Karpas-422 (cell line): ENCODE measurements at regions not wholly inside any gene's neighbourhood (a gene's known extent, or its start where the extent isn't known, plus 50 kb on each side); places are given as distances from the start of the nearest gene placed in this dataset.

ENCODE experiments used
- DNase-seq: peaks from one replicate; pipeline ENCODE4 v3.0.0-alpha.2; 2015
- H2AFZ ChIP-seq: fragments of 200-600 bp; sonication (generic); 2 replicates; pipeline ENCODE4 v1.6.1; 2014; ENCODE audit warnings: antibody characterized with exemption, low read length, mixed read lengths
- H3K27ac ChIP-seq: fragments of 200-600 bp; sonication (generic); 2 replicates; pipeline ENCODE4 v1.5.1; 2014; ENCODE audit warnings: mild to moderate bottlenecking, low read length, moderate library complexity
- H3K27me3 ChIP-seq: fragments of 200-600 bp; sonication (generic); 2 replicates; pipeline ENCODE4 v1.6.1; 2014; ENCODE audit warnings: low read length, mixed read lengths
- H3K36me3 ChIP-seq: fragments of 200-600 bp; sonication (generic); 2 replicates; pipeline ENCODE4 v1.6.1; 2014; ENCODE audit warnings: low read length, mixed read lengths; ENCODE audit not compliant: insufficient read depth
- H3K4me1 ChIP-seq: fragments of 200-600 bp; sonication (generic); 2 replicates; pipeline ENCODE4 v1.6.1; 2014; ENCODE audit warnings: mild to moderate bottlenecking, low read length, mixed read lengths
- H3K4me2 ChIP-seq: fragments of 200-600 bp; sonication (generic); 2 replicates; pipeline ENCODE4 v1.6.1; 2014; ENCODE audit warnings: low read length, low read depth, mild to moderate bottlenecking; ENCODE audit not compliant: poor library complexity, severe bottlenecking
- H3K4me3 ChIP-seq: fragments of 200-600 bp; sonication (generic); 2 replicates; pipeline ENCODE4 v1.5.1; 2014; ENCODE audit warnings: mild to moderate bottlenecking, antibody characterized with exemption, low read length, mixed read lengths
- H3K79me2 ChIP-seq: fragments of 200-600 bp; sonication (generic); 2 replicates; pipeline ENCODE4 v1.6.1; 2014; ENCODE audit warnings: mild to moderate bottlenecking, low read length, mixed read lengths
- H3K9ac ChIP-seq: fragments of 200-600 bp; sonication (generic); 2 replicates; pipeline ENCODE4 v1.6.0; 2014; ENCODE audit warnings: low read length
- H3K9me2 ChIP-seq: fragments of 200-600 bp; sonication (generic), shearing (Covaris generic); replicated peaks from 2 replicates; pipeline ENCODE4 v1.6.0; 2014; ENCODE audit warnings: mild to moderate bottlenecking, low read length, moderate library complexity; ENCODE audit not compliant: insufficient read depth
- H3K9me3 ChIP-seq: fragments of 300-700, 200-600 bp; sonication (generic); 2 replicates; pipeline ENCODE4 v1.6.1; 2014; ENCODE audit warnings: low read length, mixed read lengths
- H4K20me1 ChIP-seq: fragments of 200-600 bp; sonication (generic); 2 replicates; pipeline ENCODE4 v1.6.1; 2014; ENCODE audit warnings: mild to moderate bottlenecking, antibody characterized with exemption, low read length, low read depth; ENCODE audit not compliant: insufficient read depth

GRCh38 chr13:74770361-74770760 is 636.2 kb upstream of the KLF12 start:
- Histone ChIP-seq H3K4me3 (no peak overlapping the region), H3K9me2 (no peaks in the 10 kb centered on the region), H4K20me1 (no peaks in the 10 kb centered on the region), H3K36me3 (no peaks in the 10 kb centered on the region), H3K9me3 (no peaks in the 10 kb centered on the region), H3K27me3 (no peaks in the 10 kb centered on the region), H3K79me2 (no peaks in the 10 kb centered on the region), H2AFZ (no peak overlapping the region), H3K4me1 (no peaks in the 10 kb centered on the region), H3K27ac (no peak overlapping the region), H3K9ac (no peak overlapping the region), H3K4me2 (no peak overlapping the region)
- DNase-seq: no peak

GRCh38 chr13:74769333-74769732 is 635.1 kb upstream of the KLF12 start:
- Histone ChIP-seq H3K36me3 (no peaks in the 10 kb centered on the region), H3K79me2 (no peaks in the 10 kb centered on the region), H3K9me2 (no peaks in the 10 kb centered on the region), H3K4me3 (no peak overlapping the region), H3K4me2 (no peak overlapping the region), H3K9ac (no peak overlapping the region), H3K4me1 (no peaks in the 10 kb centered on the region), H4K20me1 (no peaks in the 10 kb centered on the region), H2AFZ (no peak overlapping the region), H3K9me3 (no peaks in the 10 kb centered on the region), H3K27me3 (no peaks in the 10 kb centered on the region), H3K27ac (no peak overlapping the region)
- DNase-seq: no peak

- H3K27ac ChIP-seq: no peak overlapping the region
- no peaks in the 10 kb centered on the region for H3K9me2 ChIP-seq
- H3K9ac ChIP-seq: no peak overlapping the region
- H3K4me2 ChIP-seq: no peak overlapping the region
- no peaks in the 10 kb centered on the region for H3K27me3 ChIP-seq
- DNase-seq: no peak
- H3K4me1 ChIP-seq: no peaks in the 10 kb centered on the region
- no peaks in the 10 kb centered on the region for H4K20me1 ChIP-seq
- H3K36me3 ChIP-seq: no peaks in the 10 kb centered on the region
- H2AFZ ChIP-seq: no peak overlapping the region
- no peaks in the 10 kb centered on the region for H3K9me3 ChIP-seq
- H3K4me3 ChIP-seq: no peak overlapping the region
- no peaks in the 10 kb centered on the region for H3K79me2 ChIP-seq
These were observed 634.4 kb upstream of the KLF12 start for GRCh38 chr13:74768521-74769085.

DNA sequence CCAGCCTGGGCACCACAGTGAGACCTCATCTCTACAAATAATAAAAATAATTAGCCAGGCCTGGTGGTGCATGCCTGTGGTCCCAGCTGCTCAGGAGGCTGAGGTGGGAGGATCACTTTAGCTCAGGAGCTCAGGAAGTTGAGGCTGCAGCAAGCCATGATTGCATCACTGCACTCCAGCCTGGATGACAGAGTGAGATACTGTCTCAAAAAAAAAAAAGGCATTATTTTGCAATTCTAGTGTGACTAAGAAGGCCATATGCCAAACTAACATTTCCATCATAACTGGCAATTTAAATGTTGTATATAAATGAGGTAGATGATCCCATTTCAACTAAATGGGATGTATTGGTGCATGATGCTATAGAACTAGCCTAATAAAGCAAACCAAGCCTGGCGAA is 632.8 kb upstream of the KLF12 start:
- Histone ChIP-seq H3K79me2 (no peaks in the 10 kb centered on the region), H3K27ac (no peak overlapping the region), H2AFZ (no peak overlapping the region), H3K4me2 (no peak overlapping the region), H3K9me2 (no peaks in the 10 kb centered on the region), H4K20me1 (no peaks in the 10 kb centered on the region), H3K36me3 (no peaks in the 10 kb centered on the region), H3K4me3 (no peak overlapping the region), H3K9me3 (no peaks in the 10 kb centered on the region), H3K27me3 (no peaks in the 10 kb centered on the region), H3K4me1 (no peaks in the 10 kb centered on the region), H3K9ac (no peak overlapping the region)
- no peak for DNase-seq

DNA sequence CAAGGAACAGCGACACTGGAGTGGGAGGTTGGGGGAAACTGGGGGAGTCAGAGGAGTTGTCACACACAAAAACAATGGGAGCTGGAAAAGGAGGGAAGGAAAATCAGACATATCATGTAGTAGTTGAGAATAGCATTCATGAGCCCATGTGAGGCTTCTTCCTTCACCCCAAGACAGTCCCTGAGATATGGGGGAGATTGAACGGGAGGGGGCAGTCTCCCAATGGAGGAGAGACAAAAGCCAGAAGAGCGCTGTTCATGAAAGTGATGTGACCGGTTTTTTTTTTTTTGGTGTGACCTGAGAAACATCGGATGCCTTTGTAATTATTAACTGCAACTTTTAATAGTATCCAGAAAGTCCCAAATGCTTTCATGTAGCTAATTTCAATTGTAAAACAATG is 631.8 kb upstream of the KLF12 start:
- no peaks in the 10 kb centered on the region for H3K79me2 ChIP-seq
- no peak overlapping the region for H3K27ac ChIP-seq
- no peak overlapping the region for H3K4me2 ChIP-seq
- H3K9ac ChIP-seq: no peak overlapping the region
- H4K20me1 ChIP-seq: no peaks in the 10 kb centered on the region
- H3K27me3 ChIP-seq: no peaks in the 10 kb centered on the region
- no peak overlapping the region for H3K4me3 ChIP-seq
- DNase-seq: peak; percentile 53
- no peaks in the 10 kb centered on the region for H3K36me3 ChIP-seq
- no peaks in the 10 kb centered on the region for H3K9me2 ChIP-seq
- H2AFZ ChIP-seq: no peak overlapping the region
- no peaks in the 10 kb centered on the region for H3K4me1 ChIP-seq
- no peaks in the 10 kb centered on the region for H3K9me3 ChIP-seq

- Histone ChIP-seq H3K27me3 (no peaks in the 10 kb centered on the region), H2AFZ (no peak overlapping the region), H3K4me1 (no peaks in the 10 kb centered on the region), H3K9me2 (no peaks in the 10 kb centered on the region), H3K9me3 (no peaks in the 10 kb centered on the region), H3K79me2 (no peaks in the 10 kb centered on the region), H4K20me1 (no peaks in the 10 kb centered on the region), H3K4me3 (no peak overlapping the region), H3K27ac (no peak overlapping the region), H3K9ac (no peak overlapping the region), H3K4me2 (no peak overlapping the region), H3K36me3 (no peaks in the 10 kb centered on the region)
- DNase-seq: no peak
These were observed 627.9 kb upstream of the KLF12 start for GRCh38 chr13:74761801-74762757.

GRCh38 chr13:74758188-74758587 is 624.0 kb upstream of the KLF12 start:
- Histone ChIP-seq H3K9ac (no peak overlapping the region), H3K9me3 (no peaks in the 10 kb centered on the region), H4K20me1 (no peaks in the 10 kb centered on the region), H3K4me1 (no peaks in the 10 kb centered on the region), H3K4me2 (no peak overlapping the region), H2AFZ (no peak overlapping the region), H3K9me2 (no peaks in the 10 kb centered on the region), H3K4me3 (no peak overlapping the region), H3K36me3 (no peaks in the 10 kb centered on the region), H3K27me3 (no peaks in the 10 kb centered on the region), H3K79me2 (no peaks in the 10 kb centered on the region), H3K27ac (no peak overlapping the region)
- DNase-seq: no peak

GRCh38 chr13:74755065-74755464 is 620.9 kb upstream of the KLF12 start:
- no peak overlapping the region for H2AFZ ChIP-seq
- no peaks in the 10 kb centered on the region for H3K36me3 ChIP-seq
- no peaks in the 10 kb centered on the region for H3K79me2 ChIP-seq
- no peak overlapping the region for H3K4me2 ChIP-seq
- no peaks in the 10 kb centered on the region for H3K9me2 ChIP-seq
- H3K4me1 ChIP-seq: no peaks in the 10 kb centered on the region
- no peak overlapping the region for H3K27ac ChIP-seq
- H3K9me3 ChIP-seq: no peaks in the 10 kb centered on the region
- no peak overlapping the region for H3K9ac ChIP-seq
- H4K20me1 ChIP-seq: no peaks in the 10 kb centered on the region
- H3K4me3 ChIP-seq: no peak overlapping the region
- H3K27me3 ChIP-seq: no peaks in the 10 kb centered on the region
- no peak for DNase-seq
